ENCODE measurements at regions not wholly inside any gene's neighbourhood (a gene's known extent, or its start where the extent isn't known, plus 50 kb on each side); places are given as distances from the start of the nearest gene placed in this dataset.
"Not testable (repeated sequence)": the region's sequence is repeated elsewhere in the genome, so short reads cannot be mapped to it uniquely, and the experiment has no call there.

- no peak overlapping the region for H3K27ac Mint-ChIP-seq
Measured at GRCh38 chr11:86861810-86862209, 61.5 kb downstream of the PRSS23 start.

GRCh38 chr11:86863476-86863875 is 63.1 kb downstream of the PRSS23 start:
- H3K27me3 Mint-ChIP-seq: peaks cover 31% of the 10 kb centered on the region
- no peaks in the 10 kb centered on the region for H3K36me3 Mint-ChIP-seq (ENCODE audit: low read depth)
- ATAC-seq: no peak
- H3K9me3 ChIP-seq (ENCODE audit: control insufficient read depth, low read length, poor library complexity, severe bottlenecking): no peaks in the 10 kb centered on the region
- DNase-seq: no peak
- H3K4me1 Mint-ChIP-seq: no peaks in the 10 kb centered on the region
- no peak overlapping the region for H3K4me3 Mint-ChIP-seq
- no peak overlapping the region for H3K27ac Mint-ChIP-seq

More at GRCh38 chr11:86861810-86862209, 61.5 kb downstream of the PRSS23 start:
- DNase-seq: no peak
- peaks cover 47% of the 10 kb centered on the region for H3K27me3 Mint-ChIP-seq
- ATAC-seq: no peak
- no peak overlapping the region for H3K4me3 Mint-ChIP-seq
- no peaks in the 10 kb centered on the region for H3K9me3 ChIP-seq (ENCODE audit: control insufficient read depth, low read length, poor library complexity, severe bottlenecking)
- no peaks in the 10 kb centered on the region for H3K36me3 Mint-ChIP-seq (ENCODE audit: low read depth)
- H3K4me1 Mint-ChIP-seq: no peaks in the 10 kb centered on the region

GRCh38 chr11:86865436-86865835 is 65.1 kb downstream of the PRSS23 start:
- Mint-ChIP-seq H3K27ac (no peak overlapping the region), H3K4me3 (no peak overlapping the region), H3K4me1 (peaks cover 4% of the 10 kb centered on the region), H3K27me3 (peaks cover 11% of the 10 kb centered on the region), H3K36me3 (ENCODE audit: low read depth) (no peaks in the 10 kb centered on the region)
- DNase-seq (no peak), ATAC-seq (no peak)
- H3K9me3 ChIP-seq (ENCODE audit: control insufficient read depth, low read length, poor library complexity, severe bottlenecking): no peaks in the 10 kb centered on the region

- peaks cover 9% of the 10 kb centered on the region for H3K27me3 Mint-ChIP-seq
Measured at GRCh38 chr11:86869531-86869930, 69.2 kb downstream of the PRSS23 start.

GRCh38 chr11:86869966-86870570 is 69.7 kb downstream of the PRSS23 start:
- H3K4me3 Mint-ChIP-seq: no peak overlapping the region
- ATAC-seq (peak; percentile 64), DNase-seq (peak in 1 of 3 donors; percentile 5)
- H3K27me3 Mint-ChIP-seq: peaks cover 9% of the 10 kb centered on the region
- H3K4me1 Mint-ChIP-seq: peaks cover 9% of the 10 kb centered on the region
- no peaks in the 10 kb centered on the region for H3K36me3 Mint-ChIP-seq (ENCODE audit: low read depth)
- H3K27ac Mint-ChIP-seq: no peak overlapping the region
- H3K9me3 ChIP-seq (ENCODE audit: control insufficient read depth, low read length, poor library complexity, severe bottlenecking): no peaks in the 10 kb centered on the region

More at GRCh38 chr11:86869531-86869930, 69.2 kb downstream of the PRSS23 start:
- ATAC-seq (no peak), DNase-seq (no peak)
- H3K9me3 ChIP-seq (ENCODE audit: control insufficient read depth, low read length, poor library complexity, severe bottlenecking): no peaks in the 10 kb centered on the region
- Mint-ChIP-seq H3K4me3 (no peak overlapping the region), H3K27ac (no peak overlapping the region), H3K36me3 (ENCODE audit: low read depth) (no peaks in the 10 kb centered on the region), H3K4me1 (peaks cover 9% of the 10 kb centered on the region)

GRCh38 chr11:86873573-86874083 is 73.3 kb downstream of the PRSS23 start:
- DNase-seq: no peak
- no peak overlapping the region for H3K4me3 Mint-ChIP-seq
- peaks cover 9% of the 10 kb centered on the region for H3K4me1 Mint-ChIP-seq
- no peak for ATAC-seq
- no peak overlapping the region for H3K27ac Mint-ChIP-seq
- H3K27me3 Mint-ChIP-seq: peaks cover 9% of the 10 kb centered on the region
- H3K36me3 Mint-ChIP-seq (ENCODE audit: low read depth): no peaks in the 10 kb centered on the region
- H3K9me3 ChIP-seq (ENCODE audit: control insufficient read depth, low read length, poor library complexity, severe bottlenecking): no peaks in the 10 kb centered on the region

- no peak overlapping the region for H3K27ac Mint-ChIP-seq
- H3K4me3 Mint-ChIP-seq: no peak overlapping the region
- peaks cover 6% of the 10 kb centered on the region for H3K4me1 Mint-ChIP-seq
- no peaks in the 10 kb centered on the region for H3K36me3 Mint-ChIP-seq (ENCODE audit: low read depth)
- peaks cover 9% of the 10 kb centered on the region for H3K27me3 Mint-ChIP-seq
- ATAC-seq (no peak), DNase-seq (no peak)
- no peaks in the 10 kb centered on the region for H3K9me3 ChIP-seq (ENCODE audit: control insufficient read depth, low read length, poor library complexity, severe bottlenecking)
Measured at GRCh38 chr11:86874304-86875056, 74.1 kb downstream of the PRSS23 start.

- no peak for DNase-seq
- no peak for ATAC-seq
- Mint-ChIP-seq H3K36me3 (ENCODE audit: low read depth) (no peaks in the 10 kb centered on the region), H3K4me1 (no peaks in the 10 kb centered on the region), H3K27ac (no peak overlapping the region), H3K27me3 (peaks cover 9% of the 10 kb centered on the region), H3K4me3 (no peak overlapping the region)
- H3K9me3 ChIP-seq (ENCODE audit: control insufficient read depth, low read length, poor library complexity, severe bottlenecking): no peaks in the 10 kb centered on the region
Measured at GRCh38 chr11:86876716-86877234, 76.4 kb downstream of the PRSS23 start.

- no peak for DNase-seq
- ATAC-seq: no peak
- peaks cover 16% of the 10 kb centered on the region for H3K27me3 Mint-ChIP-seq
- H3K9me3 ChIP-seq (ENCODE audit: control insufficient read depth, low read length, poor library complexity, severe bottlenecking): no peaks in the 10 kb centered on the region
- no peak overlapping the region for H3K27ac Mint-ChIP-seq
- no peaks in the 10 kb centered on the region for H3K4me1 Mint-ChIP-seq
- no peak overlapping the region for H3K4me3 Mint-ChIP-seq
- H3K36me3 Mint-ChIP-seq (ENCODE audit: low read depth): no peaks in the 10 kb centered on the region
Measured at GRCh38 chr11:86877503-86877902, 77.2 kb downstream of the PRSS23 start.

GRCh38 chr11:86879241-86879640 is 76.0 kb downstream of the FZD4 start:
- H3K4me1 Mint-ChIP-seq; ATAC-seq; H3K9me3 ChIP-seq (ENCODE audit: control insufficient read depth, low read length, poor library complexity, severe bottlenecking); H3K36me3 Mint-ChIP-seq (ENCODE audit: low read depth); DNase-seq; H3K4me3 Mint-ChIP-seq; H3K27ac Mint-ChIP-seq: not testable (repeated sequence)
- peaks cover 24% of the 10 kb centered on the region for H3K27me3 Mint-ChIP-seq

- ATAC-seq (no peak), DNase-seq (no peak)
- peaks cover 2% of the 10 kb centered on the region for H3K4me1 Mint-ChIP-seq
- no peaks in the 10 kb centered on the region for H3K9me3 ChIP-seq (ENCODE audit: control insufficient read depth, low read length, poor library complexity, severe bottlenecking)
- peaks cover 54% of the 10 kb centered on the region for H3K27me3 Mint-ChIP-seq
- H3K4me3 Mint-ChIP-seq: no peak overlapping the region
- H3K27ac Mint-ChIP-seq: no peak overlapping the region
- H3K36me3 Mint-ChIP-seq (ENCODE audit: low read depth): peaks cover 5% of the 10 kb centered on the region
Measured at GRCh38 chr11:86885311-86885710, 69.9 kb downstream of the FZD4 start.

GRCh38 chr11:86888164-86889000 is 66.8 kb downstream of the FZD4 start:
- ATAC-seq: no peak
- H3K36me3 Mint-ChIP-seq (ENCODE audit: low read depth): peaks cover 5% of the 10 kb centered on the region
- no peaks in the 10 kb centered on the region for H3K9me3 ChIP-seq (ENCODE audit: control insufficient read depth, low read length, poor library complexity, severe bottlenecking)
- H3K27me3 Mint-ChIP-seq: peaks cover 47% of the 10 kb centered on the region
- DNase-seq: no peak
- H3K27ac Mint-ChIP-seq: no peak overlapping the region
- no peak overlapping the region for H3K4me3 Mint-ChIP-seq
- peaks cover 2% of the 10 kb centered on the region for H3K4me1 Mint-ChIP-seq

GRCh38 chr11:86889001-86889341 is 66.2 kb downstream of the FZD4 start:
- Mint-ChIP-seq H3K27me3 (peaks cover 43% of the 10 kb centered on the region), H3K36me3 (ENCODE audit: low read depth) (peaks cover 5% of the 10 kb centered on the region)

More at GRCh38 chr11:86889001-86889341, 66.2 kb downstream of the FZD4 start:
- ATAC-seq: no peak
- no peak overlapping the region for H3K4me3 Mint-ChIP-seq
- peaks cover 2% of the 10 kb centered on the region for H3K4me1 Mint-ChIP-seq
- no peaks in the 10 kb centered on the region for H3K9me3 ChIP-seq (ENCODE audit: control insufficient read depth, low read length, poor library complexity, severe bottlenecking)
- DNase-seq: no peak
- H3K27ac Mint-ChIP-seq: no peak overlapping the region
